GM19035 (cell line): ENCODE measurements at regions not wholly inside any gene's neighbourhood (a gene's known extent, or its start where the extent isn't known, plus 50 kb on each side); places are given as distances from the start of the nearest gene placed in this dataset.
"Not testable (repeated sequence)": the region's sequence is repeated elsewhere in the genome, so short reads cannot be mapped to it uniquely, and the experiment has no call there.

ENCODE experiments used
- ATAC-seq: cut with Tn5 transposase; IDR thresholded peaks from one replicate; pipeline ENCODE4 v1.9.1; 2021; ENCODE audit not compliant: unreplicated experiment

DNA sequence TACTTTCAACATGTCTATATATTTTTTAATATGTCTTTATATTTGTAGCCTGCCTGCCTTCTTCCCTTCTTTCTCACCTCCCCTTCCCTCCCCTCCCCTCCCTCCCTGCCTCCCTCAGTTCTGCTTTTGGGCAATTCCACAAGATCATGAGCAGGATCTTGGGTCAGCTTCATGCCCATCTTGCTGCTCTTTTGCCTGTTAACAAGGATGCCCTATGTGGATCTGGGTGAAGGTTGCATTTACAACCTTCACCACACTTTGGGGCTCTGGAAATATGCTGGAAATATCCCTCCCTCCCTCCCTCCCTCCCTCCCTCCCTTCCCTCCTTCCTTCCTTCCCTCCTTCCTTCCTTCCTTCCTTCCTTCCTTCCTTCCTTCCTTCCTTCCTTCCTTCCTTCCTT is 334.1 kb upstream of the FAM98A start:
- no peak for ATAC-seq

DNA sequence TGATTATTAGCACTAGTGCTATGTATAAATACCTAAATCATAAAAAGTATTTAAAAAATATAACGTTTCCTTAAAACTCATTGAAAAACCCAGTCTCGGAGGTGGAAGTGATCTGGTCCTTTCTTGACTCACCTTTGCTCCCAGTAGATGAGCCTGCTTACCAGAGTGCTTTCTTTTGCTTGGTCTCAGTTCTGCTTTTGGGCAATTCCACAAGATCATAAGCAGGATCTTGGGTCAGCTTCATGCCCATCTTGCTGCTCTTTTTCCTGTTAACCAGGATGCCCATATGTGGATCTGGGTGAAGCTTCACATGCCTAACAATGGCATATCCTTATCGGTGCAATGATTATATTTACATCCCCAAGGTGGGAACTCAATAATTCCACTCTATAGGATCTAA is 332.1 kb upstream of the FAM98A start:
- no peak for ATAC-seq

DNA sequence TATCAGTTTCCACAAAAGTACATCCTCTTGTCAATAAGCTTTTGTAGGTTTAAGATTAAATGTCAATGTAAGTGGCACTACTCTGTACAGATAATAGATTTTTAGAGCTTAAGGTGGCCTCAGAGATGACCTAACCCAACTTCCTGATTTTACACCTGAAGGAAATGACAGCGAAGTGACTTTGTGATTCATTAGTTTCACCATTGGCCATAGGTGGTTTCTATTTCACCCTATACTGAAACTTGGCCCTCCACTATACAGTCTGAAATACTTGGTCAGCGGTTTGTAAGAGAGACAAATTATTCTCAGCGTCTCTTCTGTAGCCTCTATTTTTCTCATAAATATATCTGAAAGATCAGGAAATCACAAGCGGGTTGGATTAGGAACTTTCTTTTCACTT is 330.4 kb upstream of the FAM98A start:
- ATAC-seq, result peak; percentile 81

DNA sequence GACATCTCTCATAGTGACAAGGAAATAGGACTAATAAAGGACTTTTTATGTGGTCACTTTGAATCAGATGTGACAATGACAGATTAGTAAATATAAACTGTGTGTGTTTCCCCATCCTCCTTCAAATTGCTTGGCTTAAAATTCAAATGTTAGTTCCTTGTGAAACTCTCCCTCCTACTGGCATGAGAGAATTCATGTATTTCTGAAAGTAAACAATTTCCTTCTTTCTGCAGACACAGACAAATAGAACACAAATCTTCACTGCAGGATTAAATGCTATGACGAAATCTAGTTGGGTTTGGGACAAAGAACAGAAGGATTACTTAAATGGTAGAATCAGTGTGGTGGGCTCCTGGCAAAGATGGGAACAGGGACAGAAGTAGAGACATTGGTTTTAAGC is 328.7 kb upstream of the FAM98A start:
- ATAC-seq, result no peak

DNA sequence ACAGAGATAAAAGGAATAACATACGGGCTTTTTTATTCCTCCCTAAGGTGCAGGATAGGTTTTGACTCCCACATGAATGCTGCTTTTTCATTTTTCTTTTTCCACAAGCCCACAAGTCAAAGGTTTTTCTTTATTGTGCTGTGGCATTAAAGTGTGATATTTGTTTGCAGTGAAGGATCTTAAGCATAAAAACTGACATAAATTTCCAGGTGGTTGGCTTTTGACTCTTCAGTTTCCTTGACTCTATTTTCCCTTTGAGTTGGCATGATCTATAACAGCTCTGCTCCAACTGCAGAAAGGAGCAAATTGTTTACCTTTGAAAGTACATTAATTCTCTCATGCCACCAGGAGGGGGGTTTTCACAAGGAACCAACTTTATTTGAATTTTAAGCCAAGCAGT is 326.2 kb upstream of the FAM98A start:
- no peak for ATAC-seq

DNA sequence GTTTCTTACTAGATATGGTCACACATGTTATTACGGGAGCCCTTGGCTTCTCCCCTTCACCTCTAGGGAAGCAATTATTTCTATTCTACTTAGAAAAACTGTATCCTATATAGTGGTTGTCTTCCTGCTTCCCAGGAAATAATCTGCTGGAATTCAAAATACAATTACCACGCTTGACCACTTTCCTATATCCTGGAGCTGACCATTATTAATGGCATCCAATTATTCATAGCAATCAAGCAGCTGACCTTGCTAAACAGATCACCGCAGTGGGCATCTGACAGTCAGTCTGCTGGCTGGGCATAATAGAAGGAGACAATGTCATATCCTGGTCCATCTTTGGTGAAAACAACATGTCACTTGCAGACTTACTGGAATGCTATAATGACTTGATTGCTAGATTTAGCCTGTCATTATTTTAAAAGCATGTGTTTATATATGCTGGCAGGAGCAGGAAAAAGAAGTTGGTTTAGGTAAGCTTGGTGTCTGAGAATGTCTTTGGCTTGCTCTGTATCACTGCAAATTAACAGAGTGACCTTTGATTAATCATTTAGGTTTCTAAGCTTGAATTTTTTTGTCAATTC is 325.6 kb upstream of the FAM98A start:
- ATAC-seq, result no peak

DNA sequence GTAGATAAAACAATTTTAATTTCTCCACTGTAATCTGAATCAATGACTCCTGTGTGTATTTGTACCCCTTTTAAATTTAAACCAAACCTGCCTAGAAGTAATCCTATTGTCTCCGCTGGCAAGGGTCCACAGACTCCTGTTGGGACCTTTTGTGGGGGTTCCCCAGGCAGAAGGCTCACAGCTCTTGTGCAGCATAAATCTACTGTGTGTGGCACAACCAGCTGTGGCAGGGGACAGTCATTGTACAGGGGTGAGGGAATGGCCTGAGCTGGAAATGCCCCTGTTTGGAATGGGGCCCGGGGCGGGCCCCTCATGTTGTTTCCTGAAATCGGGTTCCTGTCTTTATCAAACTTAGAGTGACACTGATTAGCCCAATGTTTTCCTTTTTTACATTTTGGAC is 318.2 kb upstream of the FAM98A start:
- ATAC-seq, result no peak

DNA sequence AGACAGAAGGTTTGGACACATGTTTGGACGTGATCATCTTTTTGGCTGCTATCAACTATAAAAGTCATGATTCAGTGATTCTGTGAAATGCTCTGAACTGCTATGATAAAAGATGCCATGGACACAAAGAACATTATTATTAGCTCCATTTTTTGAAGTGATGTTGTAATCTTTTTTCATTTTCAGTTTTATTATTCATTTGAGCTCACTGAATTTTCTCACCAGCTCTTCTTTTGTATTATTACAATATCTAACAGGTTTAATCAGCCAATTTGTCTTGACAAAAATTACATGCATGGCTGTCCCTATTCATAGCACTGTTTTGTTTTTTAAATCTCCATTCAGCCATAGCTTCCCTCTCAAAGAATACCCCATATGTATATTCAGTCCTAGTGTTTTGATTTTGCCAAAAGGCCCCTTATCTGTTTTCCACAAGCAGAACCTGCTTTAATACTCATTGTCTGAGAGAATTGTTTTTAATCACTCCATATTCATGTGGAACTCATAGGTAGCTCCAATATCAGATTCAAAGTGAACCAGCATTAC is 314.0 kb upstream of the FAM98A start:
- ATAC-seq, result no peak

DNA sequence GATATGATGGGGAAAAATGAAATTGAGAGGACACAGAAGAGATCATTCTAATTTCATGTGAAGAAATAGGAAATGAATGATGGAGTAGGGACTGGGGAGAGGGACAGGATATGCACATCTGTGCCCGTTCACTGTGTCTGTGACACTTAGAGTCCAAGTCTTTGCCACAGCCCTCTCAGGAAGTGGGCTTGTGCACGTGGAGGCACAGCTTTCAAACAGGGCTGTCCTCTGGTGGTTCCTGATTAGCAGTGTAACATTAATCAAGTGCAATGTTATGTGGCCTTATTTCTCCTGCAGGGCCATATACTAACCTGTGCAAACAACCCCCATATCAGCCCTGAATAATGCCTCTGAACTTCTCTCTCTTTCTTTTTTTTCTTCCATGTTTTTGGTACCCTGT is 312.2 kb upstream of the FAM98A start:
- ATAC-seq, result no peak

DNA sequence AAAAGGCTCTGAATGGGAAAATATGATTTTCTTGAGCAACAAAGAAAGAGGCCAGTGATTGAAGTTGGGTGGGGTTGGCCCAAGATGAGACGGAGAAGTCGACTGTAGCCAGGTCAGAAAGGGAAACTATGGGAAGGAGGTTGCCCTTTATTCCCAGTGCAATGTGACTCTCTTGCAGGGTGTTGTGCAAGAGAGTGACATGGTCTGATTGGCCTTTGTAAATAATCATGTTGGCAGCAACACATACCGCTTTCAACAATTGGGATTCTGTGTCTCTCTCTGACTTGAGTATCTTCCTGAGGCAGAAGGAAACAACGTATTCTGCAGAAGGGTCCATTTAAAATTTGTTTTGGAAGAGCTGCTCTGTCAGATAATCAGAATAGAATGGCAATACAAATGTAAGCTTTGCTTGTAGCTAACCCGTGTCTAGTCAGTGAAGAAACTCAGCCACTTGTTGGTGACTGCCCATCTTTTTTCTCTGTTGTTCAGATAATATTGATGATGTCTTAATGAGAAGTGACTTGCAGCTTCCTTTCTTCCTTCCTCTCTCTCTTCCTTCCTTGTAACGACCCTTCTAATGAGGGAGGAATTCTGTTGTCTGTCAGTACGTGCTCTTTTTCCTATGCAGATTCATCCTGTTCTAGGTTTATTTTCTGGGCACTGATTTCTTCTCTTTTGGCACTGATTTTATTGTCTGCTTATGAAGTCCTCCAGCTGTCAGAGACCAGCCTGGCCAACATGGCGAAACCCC is 311.0 kb upstream of the FAM98A start:
- no peak for ATAC-seq

DNA sequence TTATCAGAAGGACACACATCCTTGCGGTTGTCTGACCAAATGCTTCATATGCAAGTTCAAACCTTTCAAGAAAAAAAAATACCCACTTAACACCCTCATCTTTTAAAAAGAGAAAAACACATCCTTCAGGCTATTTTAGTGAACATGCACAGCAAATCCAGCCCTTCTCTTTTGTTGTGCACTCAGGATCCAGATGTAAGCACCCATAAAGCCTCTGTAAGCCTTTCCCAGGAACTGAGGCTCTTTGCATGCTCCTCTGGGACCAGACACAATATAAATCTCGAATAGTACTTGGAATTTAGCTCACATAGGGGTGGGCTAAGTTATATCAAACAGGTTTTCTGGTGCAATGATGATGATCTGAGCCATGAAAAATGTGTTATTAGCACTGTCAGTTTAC is 308.8 kb upstream of the FAM98A start:
- ATAC-seq, result no peak

DNA sequence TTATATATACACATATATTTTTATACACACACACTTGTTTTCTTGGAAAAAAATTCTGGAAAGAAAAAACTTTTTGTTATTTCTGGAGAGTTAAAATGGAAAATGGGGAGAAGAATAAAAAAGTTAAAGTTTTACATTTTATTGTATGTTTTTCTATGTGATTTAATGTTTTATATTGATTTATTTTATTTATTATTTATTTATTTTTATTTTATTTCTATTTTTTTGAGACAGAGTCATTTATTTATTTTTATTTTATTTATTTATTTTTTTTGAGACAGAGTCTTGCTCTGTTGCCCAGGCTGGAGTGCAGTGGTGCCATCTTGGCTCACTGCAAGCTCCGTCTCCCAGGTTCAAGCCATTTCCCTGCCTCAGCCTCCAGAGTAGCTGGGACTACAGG is 307.0 kb upstream of the FAM98A start:
- ATAC-seq, result not testable (repeated sequence)

DNA sequence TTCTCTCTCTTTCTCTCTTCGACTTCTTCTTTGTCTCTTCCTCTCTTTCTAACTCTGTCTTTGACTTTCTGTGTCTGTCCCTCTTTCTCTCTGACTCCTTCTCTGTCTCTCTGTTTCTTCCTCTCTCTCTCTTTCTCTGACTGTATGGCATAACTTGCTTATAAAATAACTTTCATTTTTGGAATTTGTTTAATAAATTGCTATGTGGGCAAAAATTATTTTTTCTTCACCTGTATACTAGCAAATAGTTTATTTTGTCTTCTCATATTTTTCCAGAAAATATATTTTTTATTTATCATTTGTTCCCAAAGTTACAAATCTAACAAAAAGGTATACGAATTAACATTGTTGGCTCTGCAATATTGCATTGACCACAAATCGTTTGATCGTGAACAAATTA is 305.7 kb upstream of the FAM98A start:
- no peak for ATAC-seq

DNA sequence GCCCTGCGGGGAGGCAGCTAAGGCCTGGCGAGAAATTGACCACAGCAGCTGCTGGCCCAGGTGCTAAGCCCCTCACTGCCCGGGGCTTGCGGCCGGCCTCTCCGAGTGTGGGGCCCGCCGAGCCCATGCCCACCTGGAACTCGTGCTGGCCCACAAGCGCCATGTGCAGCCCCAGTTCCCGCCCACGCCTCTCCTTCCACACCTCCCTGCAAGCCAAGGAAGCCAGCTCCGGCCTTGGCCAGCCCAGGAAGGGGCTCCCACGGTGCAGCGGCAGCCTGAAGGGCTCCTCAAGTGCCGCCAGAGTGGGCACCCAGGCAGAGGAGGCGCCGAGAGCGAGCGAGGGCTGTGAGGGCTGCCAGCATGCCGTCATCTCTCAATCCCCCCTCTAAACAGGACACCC is 304.6 kb upstream of the FAM98A start:
- ATAC-seq, result no peak

DNA sequence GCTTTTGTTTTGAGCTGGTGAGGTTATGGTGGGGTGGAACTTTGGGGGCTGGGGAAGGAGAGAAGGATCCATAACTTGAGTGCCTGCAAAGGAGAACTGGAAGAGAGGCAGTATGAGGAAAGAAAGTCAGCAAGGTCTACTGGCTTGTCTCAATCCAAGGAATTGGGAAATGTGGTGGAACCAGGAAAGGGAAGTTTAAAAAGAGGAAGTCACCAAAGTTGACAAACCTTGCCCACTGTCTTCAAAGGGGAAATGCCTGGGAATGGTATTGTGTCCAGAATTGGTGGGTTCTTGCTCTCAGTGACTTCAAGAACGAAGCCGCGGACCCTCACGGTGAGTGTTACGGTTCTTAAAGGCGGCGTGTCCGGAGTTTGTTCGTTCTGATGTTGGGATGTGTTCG is 304.1 kb upstream of the FAM98A start:
- no peak for ATAC-seq

DNA sequence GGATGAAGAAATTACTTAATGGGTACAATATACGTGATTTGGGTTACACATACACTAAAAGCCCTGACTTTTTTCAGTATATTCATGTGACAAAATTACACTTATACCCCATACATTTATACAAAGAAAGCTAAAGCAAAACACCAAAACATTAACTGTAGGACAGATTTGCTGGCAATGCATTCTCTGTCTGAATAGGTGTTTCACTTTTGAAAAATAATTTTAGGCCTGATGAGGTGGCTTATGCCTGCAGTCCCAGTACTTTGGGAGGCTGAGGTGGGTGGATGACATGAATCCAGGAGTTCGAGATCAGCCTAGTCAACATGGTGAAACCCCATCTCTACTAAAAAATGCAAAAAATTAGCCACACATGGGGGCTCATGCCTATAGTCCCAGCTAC is 301.5 kb upstream of the FAM98A start:
- ATAC-seq, result no peak

DNA sequence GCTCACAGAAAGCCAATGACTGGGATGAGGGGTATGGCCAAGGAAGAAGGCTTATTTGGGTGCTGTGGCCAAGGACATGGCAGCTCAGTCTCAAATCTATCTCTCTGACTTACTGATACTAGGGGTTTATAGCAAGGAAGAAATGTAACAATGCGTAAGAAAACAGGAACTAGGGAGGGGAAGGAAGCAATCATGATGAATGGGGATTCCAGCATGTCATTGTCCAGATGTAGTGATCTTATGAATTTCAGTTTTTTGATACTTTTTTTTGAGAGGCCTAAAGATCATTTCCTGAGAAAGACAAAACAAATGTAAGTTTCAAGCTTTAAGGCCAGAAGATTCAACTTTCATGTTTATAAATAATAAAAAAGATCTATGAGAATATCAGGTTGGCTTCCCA is 298.6 kb upstream of the FAM98A start:
- no peak for ATAC-seq

DNA sequence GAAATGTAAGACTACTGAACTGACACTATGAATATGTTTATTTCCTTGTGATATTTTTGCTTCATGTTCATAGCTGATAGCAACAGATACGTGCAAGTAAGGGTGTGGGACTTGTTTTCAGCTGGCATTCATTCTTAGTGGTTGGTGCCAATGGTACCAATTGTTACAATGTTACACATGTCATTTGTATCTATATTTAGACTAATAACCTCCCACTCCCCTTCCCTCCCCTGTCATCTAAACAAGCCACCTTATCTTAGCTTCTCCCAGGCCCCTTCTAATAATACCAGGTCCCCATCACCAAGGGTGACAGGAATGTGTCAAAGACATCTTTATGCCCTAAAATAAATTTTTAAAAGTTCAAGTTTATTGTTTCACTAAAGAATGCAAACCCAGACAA is 294.7 kb upstream of the FAM98A start:
- ATAC-seq, result no peak

DNA sequence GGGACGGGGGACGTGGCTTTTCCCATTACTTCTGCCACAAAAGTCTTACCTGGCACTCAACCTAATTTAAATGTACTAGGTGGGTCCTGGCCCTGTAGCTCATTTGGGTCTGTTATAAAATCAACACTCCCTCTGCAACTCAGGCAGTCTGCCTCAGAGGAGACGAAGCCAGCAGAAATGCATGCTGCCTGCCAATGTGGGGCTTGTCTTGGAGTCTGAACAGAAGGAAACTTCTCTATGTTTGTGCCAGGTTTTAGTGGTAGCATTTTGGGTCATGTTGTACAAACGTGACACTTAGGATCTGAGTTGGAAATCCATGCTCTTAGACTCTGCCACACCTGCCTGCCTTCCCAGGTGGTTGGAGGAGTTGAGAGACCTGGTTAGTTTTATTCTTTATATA is 292.5 kb upstream of the FAM98A start:
- no peak for ATAC-seq

DNA sequence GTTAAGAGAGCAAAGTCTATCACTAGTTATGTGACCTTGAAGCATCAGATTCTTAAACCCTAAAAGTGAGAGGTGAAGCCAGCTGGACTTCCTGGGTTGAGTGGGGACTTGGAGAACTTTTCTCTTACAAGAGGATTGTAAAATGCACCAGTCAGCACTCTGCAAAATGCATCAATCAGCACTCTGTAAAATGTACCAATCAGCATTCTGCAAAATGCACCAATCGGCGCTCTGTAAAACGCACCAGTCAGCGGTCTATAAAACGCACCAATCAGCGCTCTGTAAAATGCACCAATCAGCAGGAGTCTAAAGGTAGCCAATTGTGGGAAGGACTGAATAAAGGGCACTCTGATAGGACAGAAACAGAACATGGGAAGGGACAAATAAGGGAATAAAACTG is 291.6 kb upstream of the FAM98A start:
- ATAC-seq, result no peak

DNA sequence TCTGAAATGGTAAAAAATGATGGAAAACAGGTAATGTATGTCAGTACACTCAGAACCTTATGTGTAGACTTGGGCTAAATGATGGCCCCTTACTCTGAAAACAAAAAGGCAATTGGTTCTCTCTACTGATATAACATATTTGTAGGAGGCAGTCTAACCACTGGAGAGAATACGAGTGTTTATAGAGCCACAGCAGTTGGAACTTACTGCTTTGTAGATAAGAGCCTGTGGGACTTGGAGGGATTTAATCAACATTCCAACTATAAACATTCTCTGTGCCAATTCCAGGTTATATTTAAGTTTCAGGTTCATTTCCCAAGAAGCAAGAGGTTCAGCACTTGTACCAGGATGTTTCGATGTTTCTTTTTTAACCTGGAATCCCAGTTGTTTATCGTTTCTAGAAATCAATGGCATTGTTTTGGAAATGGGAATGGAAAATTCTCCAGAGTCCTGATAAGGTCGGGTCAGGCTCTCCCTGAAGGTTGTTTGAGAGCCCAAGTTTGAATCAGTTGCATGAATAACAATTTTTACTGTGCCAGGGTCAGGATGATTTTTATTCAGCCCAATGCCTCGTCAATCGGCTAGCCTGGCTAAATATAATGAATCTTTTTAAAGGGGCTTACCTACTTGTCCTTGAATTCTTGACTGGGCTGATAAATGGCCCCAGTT is 278.4 kb upstream of the FAM98A start:
- ATAC-seq, result no peak

DNA sequence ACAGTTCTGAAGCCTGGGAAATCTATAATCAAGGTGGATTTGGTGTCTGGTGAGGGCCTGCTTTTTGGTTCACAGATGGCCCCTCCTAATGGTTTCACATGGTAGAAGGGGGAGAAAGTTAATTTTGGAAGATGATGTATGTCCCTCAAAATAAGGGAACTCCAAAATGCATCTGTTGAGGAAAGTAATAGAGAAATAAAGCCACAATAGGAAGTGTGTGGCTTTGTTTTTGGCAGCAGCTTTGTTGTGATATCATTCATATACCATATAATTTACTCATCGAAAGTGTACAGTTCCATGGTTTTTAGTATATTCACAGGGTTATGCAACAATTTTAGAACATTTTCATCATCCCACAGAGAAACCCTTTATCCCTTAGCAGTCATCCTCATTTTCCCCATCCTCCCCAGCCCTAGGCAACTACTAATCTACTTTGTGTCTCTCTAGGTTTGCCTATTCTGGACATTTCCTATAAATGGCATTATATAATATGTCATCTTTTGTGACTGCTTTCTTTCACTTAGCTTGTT is 274.0 kb upstream of the FAM98A start:
- ATAC-seq, result no peak
